GM19468 (cell line): ENCODE measurements at regions not wholly inside any gene's neighbourhood (a gene's known extent, or its start where the extent isn't known, plus 50 kb on each side); places are given as distances from the start of the nearest gene placed in this dataset.

Experiments
- ATAC-seq: cut with Tn5 transposase; IDR thresholded peaks from one replicate; pipeline ENCODE4 v1.9.1; 2021; ENCODE audit warnings: mild to moderate bottlenecking, moderate library complexity, moderate number of reproducible peaks; ENCODE audit not compliant: unreplicated experiment; ENCODE audit errors: extremely low read depth

- ATAC-seq, result no peak
Measured at GRCh38 chr6:14863902-14864850, 381.7 kb upstream of the JARID2 start.

GRCh38 chr6:14865531-14866100 is 380.3 kb upstream of the JARID2 start:
- ATAC-seq, result no peak

GRCh38 chr6:14867802-14868201 is 378.1 kb upstream of the JARID2 start:
- ATAC-seq, result no peak

- no peak for ATAC-seq
Measured at GRCh38 chr6:14871221-14871620, 374.6 kb upstream of the JARID2 start.

DNA sequence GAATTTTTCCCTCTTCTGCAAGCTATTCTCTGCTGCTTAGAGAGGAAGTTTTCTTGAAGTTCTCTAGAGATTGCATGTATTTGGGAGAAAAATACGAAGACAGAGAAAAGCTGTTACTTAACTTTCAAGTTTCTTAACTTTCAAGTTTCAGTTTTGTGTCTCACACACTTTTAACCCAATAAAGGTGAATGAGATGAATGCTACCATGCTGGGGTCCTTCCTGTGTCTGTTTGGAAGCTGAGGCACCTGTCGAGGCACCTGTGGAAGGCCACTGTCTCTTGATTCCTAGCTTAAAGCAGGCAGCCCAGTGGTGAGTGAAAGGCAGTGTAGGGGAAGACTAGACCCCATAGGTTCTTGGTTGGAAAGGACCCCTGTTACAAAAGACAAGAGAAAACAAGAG is 372.8 kb upstream of the JARID2 start:
- no peak for ATAC-seq

DNA sequence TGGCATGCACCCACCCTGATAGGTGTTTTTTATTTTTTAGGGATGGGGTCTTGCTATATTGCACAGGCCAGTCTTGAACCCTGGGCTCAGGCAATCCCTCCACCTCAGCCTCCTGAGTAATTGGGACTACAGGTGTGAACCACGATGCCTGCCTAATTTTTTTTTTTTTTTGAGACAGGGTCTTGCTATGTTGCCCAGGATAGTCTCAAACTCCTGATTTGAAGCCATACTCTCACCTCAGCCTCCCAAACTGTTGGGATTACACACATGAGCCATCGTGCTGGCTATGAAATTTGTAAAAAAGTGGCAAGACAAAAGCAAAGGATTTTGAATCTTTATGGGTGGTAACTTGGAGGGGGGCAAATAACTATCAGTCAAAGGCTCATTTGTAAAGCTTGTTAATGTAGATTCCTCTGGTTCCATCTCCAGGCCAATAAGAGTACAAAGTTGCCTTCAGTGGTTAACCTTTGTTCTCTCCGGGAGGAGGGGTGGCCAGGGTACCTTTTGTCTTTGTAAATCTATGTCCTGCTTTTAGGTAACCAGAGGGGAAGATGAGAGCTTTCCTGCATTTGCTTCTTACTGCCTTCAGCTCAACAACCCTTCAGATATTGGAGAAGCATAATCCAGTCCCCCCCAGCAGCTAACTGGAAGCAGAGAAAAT is 372.0 kb upstream of the JARID2 start:
- no peak for ATAC-seq

DNA sequence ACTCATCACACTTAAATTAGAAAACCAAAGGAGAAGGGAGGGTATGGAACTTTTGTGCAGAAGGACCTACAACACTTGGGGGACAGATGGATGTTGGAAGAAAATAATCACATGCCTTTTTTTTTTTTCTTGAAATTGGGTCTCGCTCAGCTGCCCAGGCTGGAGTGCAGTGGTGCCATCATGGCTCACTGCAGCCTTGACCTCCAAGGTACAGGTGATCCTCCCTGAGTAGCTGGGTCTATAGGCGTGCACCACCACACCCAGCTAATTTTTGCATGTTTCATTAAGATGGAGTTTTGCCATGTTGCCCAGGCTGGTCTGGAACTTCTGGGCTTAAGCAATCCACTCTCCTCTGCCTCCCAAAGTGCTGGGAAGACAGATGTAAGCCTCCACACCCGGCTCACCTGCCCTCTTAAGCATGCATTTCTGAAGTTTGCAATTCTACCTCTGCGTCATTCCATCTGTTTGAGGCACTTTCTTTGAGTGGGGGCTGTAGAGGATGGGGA is 370.8 kb upstream of the JARID2 start:
- ATAC-seq, result no peak

DNA sequence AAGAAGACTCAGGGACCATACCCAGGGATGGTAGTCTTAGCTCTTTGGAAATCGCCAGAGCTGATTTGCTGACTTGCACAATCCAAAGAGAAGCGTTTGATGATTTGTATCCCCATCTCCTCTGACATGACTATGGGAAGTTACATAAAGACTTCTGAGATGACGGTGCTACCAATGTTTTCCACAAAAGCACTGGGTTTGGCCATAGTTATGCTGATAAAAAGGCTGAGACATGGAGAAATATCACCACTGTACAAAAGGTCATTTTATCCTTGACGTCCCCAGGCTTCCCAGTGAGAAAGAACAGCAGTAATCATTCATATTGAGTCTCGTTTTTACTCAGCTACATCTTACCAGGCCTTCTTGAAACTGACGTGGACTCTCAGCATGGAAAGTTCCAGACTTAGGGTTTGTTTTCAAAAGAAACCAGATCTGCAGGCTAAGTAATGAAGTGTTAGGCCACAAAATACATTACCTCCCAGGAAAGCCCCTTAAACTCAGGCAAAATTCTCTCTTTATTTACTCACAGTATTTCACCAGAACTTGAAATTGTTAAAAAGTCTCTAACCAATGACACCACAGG is 370.3 kb upstream of the JARID2 start:
- ATAC-seq, result no peak

GRCh38 chr6:14876778-14877613 is 368.9 kb upstream of the JARID2 start:
- ATAC-seq, result no peak

DNA sequence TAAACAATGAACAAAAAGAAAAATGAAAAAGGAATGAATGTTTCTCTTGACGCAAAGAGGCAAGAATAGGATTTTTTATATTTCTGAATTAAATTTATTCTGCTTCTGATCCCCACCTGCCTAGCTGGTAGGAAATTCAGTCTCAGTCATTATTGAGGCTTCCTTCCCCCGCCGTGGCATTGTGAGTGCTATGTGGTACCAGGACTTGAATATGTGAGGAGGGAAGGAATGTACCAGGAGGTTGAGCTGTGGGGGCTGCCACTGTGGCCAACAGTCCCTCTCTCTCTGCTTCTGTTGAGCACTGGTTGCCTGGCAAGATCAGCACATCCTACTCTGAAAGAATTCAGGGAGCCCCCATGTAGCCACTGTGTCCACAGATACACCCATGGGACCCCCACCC is 368.1 kb upstream of the JARID2 start:
- no peak for ATAC-seq

DNA sequence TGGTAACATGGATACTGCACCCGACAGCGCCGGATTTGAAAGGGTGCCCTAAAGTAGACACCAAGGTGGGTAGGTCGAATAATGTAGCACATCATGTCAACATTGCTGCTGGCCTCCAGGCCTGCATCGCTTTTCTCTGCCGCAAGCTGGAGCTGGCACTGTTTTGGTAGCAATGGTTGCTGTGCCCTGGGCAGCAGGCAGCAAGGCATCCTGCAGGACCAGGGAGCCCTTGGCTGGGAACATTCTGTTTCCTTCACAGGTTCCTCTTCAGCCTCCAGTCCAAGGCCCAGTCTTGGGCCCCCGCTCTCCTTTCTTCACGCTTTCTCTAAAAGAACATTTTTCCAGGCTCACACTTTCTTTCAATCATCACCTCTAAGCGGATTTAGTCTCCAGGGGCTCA is 365.8 kb upstream of the JARID2 start:
- ATAC-seq, result no peak

GRCh38 chr6:14880677-14881076 is 365.2 kb upstream of the JARID2 start:
- no peak for ATAC-seq

- no peak for ATAC-seq
Measured at GRCh38 chr6:14881398-14881797, 364.5 kb upstream of the JARID2 start.

GRCh38 chr6:14882394-14883026 is 363.4 kb upstream of the JARID2 start:
- ATAC-seq, result no peak

DNA sequence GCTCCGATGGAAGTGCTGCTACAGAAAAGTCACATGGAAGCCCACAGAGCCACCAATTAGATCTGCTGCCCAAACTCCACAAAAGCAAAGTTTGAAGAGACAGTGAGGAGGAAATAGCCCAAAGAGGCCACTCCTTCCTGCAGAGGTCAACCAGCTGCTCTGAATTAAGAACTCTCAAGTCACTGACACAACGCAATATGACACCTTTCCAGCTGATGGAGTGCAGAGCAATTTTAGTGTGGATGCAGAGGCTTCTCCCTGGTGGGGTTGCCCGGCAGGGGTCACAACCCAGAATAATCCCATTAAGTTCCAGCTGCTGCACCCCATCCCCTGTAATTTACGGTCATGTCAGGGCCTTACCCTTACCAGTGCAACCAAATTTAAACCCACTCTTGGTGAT is 361.9 kb upstream of the JARID2 start:
- ATAC-seq, result no peak

GRCh38 chr6:14885498-14885897 is 360.4 kb upstream of the JARID2 start:
- ATAC-seq, result no peak

GRCh38 chr6:14887181-14887580 is 358.7 kb upstream of the JARID2 start:
- no peak for ATAC-seq

DNA sequence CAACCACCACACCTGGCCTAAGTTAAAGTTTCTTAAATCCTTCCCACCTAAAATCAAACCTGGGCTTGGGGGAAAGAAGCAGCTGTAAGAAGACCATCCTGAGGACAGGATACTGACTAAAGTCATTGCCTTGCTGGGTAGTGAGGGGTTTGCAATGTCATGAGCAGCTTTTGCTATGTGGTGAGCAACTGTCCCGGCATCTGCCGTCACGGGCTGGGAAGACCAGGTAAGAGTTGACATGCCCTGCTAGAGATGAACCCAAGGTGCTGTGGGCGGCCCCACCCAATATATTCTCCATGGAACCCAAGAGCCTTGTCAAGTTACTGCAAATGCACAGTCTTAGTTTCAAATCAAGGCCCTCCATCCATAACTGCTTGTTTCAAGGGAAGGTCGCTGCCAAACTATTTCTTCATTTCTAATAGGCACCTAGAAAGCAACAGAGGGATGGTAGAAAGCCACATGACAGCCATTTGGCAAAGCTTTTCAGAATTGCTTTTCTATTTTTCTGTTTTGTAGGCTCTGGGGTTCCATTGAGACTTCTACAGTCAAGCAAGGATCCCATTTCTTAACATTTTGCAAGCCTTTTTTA is 357.8 kb upstream of the JARID2 start:
- ATAC-seq, result no peak

DNA sequence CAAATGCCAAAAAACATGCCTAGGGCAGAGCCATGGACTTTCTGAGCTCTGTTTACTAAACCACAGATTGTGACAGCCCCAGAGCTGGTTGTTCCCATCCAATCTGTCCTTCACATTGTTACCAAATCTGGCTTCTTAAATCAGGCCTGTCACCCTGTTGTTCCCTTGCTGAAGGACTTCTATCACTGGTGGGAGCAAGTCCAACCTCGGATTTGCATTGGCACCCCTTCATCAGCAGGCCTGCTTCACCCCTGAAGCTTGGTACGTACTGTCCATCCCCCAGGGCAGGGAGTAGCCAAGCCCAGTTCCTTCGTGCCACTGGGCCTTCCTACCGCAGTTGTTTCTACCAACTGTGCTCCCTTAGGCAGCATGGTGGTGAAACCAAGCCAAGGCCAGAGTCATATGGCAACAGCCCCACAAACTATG is 357.3 kb upstream of the JARID2 start:
- no peak for ATAC-seq
